ENCODE measurements at regions not wholly inside any gene's neighbourhood (a gene's known extent, or its start where the extent isn't known, plus 50 kb on each side); places are given as distances from the start of the nearest gene placed in this dataset.
"Not testable (repeated sequence)": the region's sequence is repeated elsewhere in the genome, so short reads cannot be mapped to it uniquely, and the experiment has no call there.

- intact Hi-C loops (cut with DNase I), result no loop called here
- no peak overlapping the region for H3K4me3 ChIP-seq (ENCODE audit: low read length)
- DNase-seq (no peak), ATAC-seq (no peak)
- H3K4me1 ChIP-seq (ENCODE audit: control insufficient read depth, insufficient read depth, low read length), result no peaks in the 10 kb centered on the region
- no peaks in the 10 kb centered on the region for H3K9me3 ChIP-seq (ENCODE audit: control insufficient read depth, low read length)
- H3K27ac ChIP-seq (ENCODE audit: low read length), result no peak overlapping the region
- H3K27me3 ChIP-seq (ENCODE audit: control insufficient read depth, insufficient read depth), result no peaks in the 10 kb centered on the region
Observed at GRCh38 chr3:137116619-137117018, 158.8 kb downstream of the IL20RB start.

GRCh38 chr3:137121704-137122314 lies 164.0 kb downstream of the IL20RB start:
- Histone ChIP-seq H3K9me3 (ENCODE audit: control insufficient read depth, low read length) (no peaks in the 10 kb centered on the region), H3K27me3 (ENCODE audit: control insufficient read depth, insufficient read depth) (no peaks in the 10 kb centered on the region), H3K4me3 (ENCODE audit: low read length) (no peak overlapping the region), H3K4me1 (ENCODE audit: control insufficient read depth, insufficient read depth, low read length) (no peaks in the 10 kb centered on the region), H3K27ac (ENCODE audit: low read length) (no peak overlapping the region)
- intact Hi-C loops (cut with DNase I), result no loop called here
- DNase-seq (no peak), ATAC-seq (no peak)
- WGBS, result 37% methylated on average over 3 of the region's 3 CpGs

DNA sequence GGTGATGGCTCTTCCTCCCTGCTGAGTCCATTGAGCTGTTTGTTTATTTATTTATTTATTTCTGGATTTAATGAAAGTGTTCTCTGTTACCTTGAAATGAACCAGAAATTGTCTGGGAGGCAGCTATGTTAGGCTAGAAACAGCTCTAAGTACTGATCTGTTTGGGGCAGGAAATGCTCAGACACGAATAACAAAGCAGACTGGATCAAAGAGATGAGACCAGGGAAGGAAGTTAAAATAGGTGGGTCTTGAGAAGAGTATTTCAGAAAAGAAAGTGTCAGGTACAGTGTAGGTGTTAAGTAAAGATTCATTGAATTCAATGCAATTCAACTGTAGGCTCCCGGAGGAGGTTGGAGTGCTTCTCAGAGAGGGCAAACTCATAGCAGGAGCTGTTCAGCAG lies 173.3 kb downstream of the IL20RB start:
- no peaks in the 10 kb centered on the region for H3K9me3 ChIP-seq (ENCODE audit: control insufficient read depth, low read length)
- intact Hi-C loops (cut with DNase I), result no loop called here
- DNase-seq, result no peak
- no peak for ATAC-seq
- no peak overlapping the region for H3K4me3 ChIP-seq (ENCODE audit: low read length)
- no peaks in the 10 kb centered on the region for H3K4me1 ChIP-seq (ENCODE audit: control insufficient read depth, insufficient read depth, low read length)
- no peaks in the 10 kb centered on the region for H3K27me3 ChIP-seq (ENCODE audit: control insufficient read depth, insufficient read depth)
- no peak overlapping the region for H3K27ac ChIP-seq (ENCODE audit: low read length)
- 49% methylated on average over 2 of the region's 2 CpGs for WGBS

DNA sequence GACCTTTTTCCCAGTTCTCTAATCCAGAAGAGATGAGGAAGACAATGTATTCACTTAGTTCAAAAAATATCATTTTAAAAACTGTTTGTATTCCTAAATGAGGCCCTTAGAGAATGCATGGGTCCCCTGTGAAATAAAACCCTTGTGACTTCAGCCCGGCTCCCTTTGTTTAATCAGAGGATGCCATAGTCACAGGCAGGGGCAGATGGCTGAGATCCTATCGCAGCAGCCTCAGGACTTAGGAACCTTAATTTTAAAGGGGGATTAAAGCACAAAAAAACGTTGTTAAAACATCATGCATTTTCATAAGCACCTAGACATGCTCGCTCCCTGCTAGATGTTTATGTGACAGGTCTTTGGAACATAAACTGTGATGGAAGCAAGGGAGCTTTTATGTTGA lies 176.6 kb downstream of the IL20RB start:
- no peak for DNase-seq
- 58% methylated on average over 4 of the region's 4 CpGs for WGBS
- Histone ChIP-seq H3K27me3 (ENCODE audit: control insufficient read depth, insufficient read depth) (no peaks in the 10 kb centered on the region), H3K4me1 (ENCODE audit: control insufficient read depth, insufficient read depth, low read length) (no peaks in the 10 kb centered on the region), H3K27ac (ENCODE audit: low read length) (no peak overlapping the region), H3K4me3 (ENCODE audit: low read length) (no peak overlapping the region), H3K9me3 (ENCODE audit: control insufficient read depth, low read length) (no peaks in the 10 kb centered on the region)
- no peak for ATAC-seq
- intact Hi-C loops (cut with DNase I), result no loop called here

GRCh38 chr3:137148406-137148805 lies 190.6 kb downstream of the IL20RB start:
- no peak overlapping the region for H3K27ac ChIP-seq (ENCODE audit: low read length)
- intact Hi-C loops (cut with DNase I), result no loop called here
- no peaks in the 10 kb centered on the region for H3K9me3 ChIP-seq (ENCODE audit: control insufficient read depth, low read length)
- DNase-seq, result no peak
- no peak overlapping the region for H3K4me3 ChIP-seq (ENCODE audit: low read length)
- no peaks in the 10 kb centered on the region for H3K27me3 ChIP-seq (ENCODE audit: control insufficient read depth, insufficient read depth)
- H3K4me1 ChIP-seq (ENCODE audit: control insufficient read depth, insufficient read depth, low read length), result no peaks in the 10 kb centered on the region
- WGBS, result 43% methylated on average over 3 of the region's 3 CpGs
- ATAC-seq, result no peak

- 12% methylated on average over 2 of the region's 2 CpGs for WGBS
- no peaks in the 10 kb centered on the region for H3K4me1 ChIP-seq (ENCODE audit: control insufficient read depth, insufficient read depth, low read length)
- no peaks in the 10 kb centered on the region for H3K9me3 ChIP-seq (ENCODE audit: control insufficient read depth, low read length)
- ATAC-seq (no peak), DNase-seq (no peak)
- H3K27me3 ChIP-seq (ENCODE audit: control insufficient read depth, insufficient read depth), result no peaks in the 10 kb centered on the region
- no peak overlapping the region for H3K4me3 ChIP-seq (ENCODE audit: low read length)
- H3K27ac ChIP-seq (ENCODE audit: low read length), result no peak overlapping the region
- intact Hi-C loops (cut with DNase I), result no loop called here
Observed at GRCh38 chr3:137148917-137149316, 191.1 kb downstream of the IL20RB start.

GRCh38 chr3:137150825-137151224 lies 193.0 kb downstream of the IL20RB start:
- WGBS, result 81% methylated on average over 5 of the region's 5 CpGs
- H3K9me3 ChIP-seq (ENCODE audit: control insufficient read depth, low read length), result no peaks in the 10 kb centered on the region
- intact Hi-C loops (cut with DNase I), result no loop called here
- H3K27ac ChIP-seq (ENCODE audit: low read length), result no peak overlapping the region
- no peak overlapping the region for H3K4me3 ChIP-seq (ENCODE audit: low read length)
- ATAC-seq (no peak), DNase-seq (no peak)
- H3K27me3 ChIP-seq (ENCODE audit: control insufficient read depth, insufficient read depth), result no peaks in the 10 kb centered on the region
- no peaks in the 10 kb centered on the region for H3K4me1 ChIP-seq (ENCODE audit: control insufficient read depth, insufficient read depth, low read length)

DNA sequence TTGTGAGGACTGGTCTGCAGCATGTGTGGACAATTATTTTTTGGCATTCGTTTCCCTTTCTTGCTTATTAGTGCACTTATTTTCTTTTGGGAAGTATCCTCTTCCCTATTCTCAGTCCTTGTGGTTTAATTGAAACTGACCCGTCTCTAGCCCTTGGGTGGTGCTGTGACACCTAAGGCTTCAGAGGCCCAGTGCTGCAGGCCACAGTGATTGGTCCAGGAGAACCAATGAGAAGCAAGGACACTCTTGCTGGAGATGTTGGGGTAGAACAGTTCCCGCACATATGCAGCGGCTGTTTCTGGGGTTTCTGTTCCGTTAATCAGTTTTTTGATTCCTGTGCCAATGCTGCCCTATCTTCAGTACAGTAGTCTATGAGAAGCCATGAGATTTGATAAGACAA lies 195.3 kb downstream of the IL20RB start:
- H3K4me3 ChIP-seq (ENCODE audit: low read length); DNase-seq; H3K27me3 ChIP-seq (ENCODE audit: control insufficient read depth, insufficient read depth); intact Hi-C loops (cut with DNase I); ATAC-seq; H3K27ac ChIP-seq (ENCODE audit: low read length); H3K4me1 ChIP-seq (ENCODE audit: control insufficient read depth, insufficient read depth, low read length); H3K9me3 ChIP-seq (ENCODE audit: control insufficient read depth, low read length): not testable (repeated sequence)
- 82% methylated on average over 5 of the region's 5 CpGs for WGBS

GRCh38 chr3:137163241-137163871 lies 205.6 kb downstream of the IL20RB start:
- Histone ChIP-seq H3K4me3 (ENCODE audit: low read length) (peak overlapping the region; percentile 9), H3K27ac (ENCODE audit: low read length) (no peak overlapping the region), H3K27me3 (ENCODE audit: control insufficient read depth, insufficient read depth) (no peaks in the 10 kb centered on the region), H3K9me3 (ENCODE audit: control insufficient read depth, low read length) (no peaks in the 10 kb centered on the region), H3K4me1 (ENCODE audit: control insufficient read depth, insufficient read depth, low read length) (no peaks in the 10 kb centered on the region)
- DNase-seq, result peak in 1 of 3 donors; percentile 64
- WGBS, result 23% methylated on average over 6 of the region's 6 CpGs
- intact Hi-C loops (cut with DNase I), result no loop called here
- peak; percentile 61 to 91 for ATAC-seq

DNA sequence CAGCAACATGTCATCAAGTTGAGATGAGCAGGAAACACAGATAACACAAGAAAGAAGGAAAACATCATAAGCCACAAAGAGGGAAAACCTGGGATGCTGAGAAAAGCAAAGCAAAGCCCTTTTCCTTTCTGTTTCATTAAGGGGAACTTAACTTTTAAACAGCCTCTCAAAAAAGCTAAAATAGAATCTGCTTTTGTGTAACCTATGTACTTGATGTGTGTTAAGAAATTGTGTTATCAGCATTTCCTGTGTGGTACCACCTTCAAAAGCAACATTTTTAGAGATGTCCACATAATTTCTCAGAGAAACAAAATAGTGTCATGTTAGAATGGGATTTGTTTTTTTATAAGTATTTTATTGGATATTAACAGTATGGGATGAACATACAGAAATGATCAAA lies 206.2 kb downstream of the IL20RB start:
- no peak for ATAC-seq
- Histone ChIP-seq H3K9me3 (ENCODE audit: control insufficient read depth, low read length) (no peaks in the 10 kb centered on the region), H3K27ac (ENCODE audit: low read length) (no peak overlapping the region), H3K4me1 (ENCODE audit: control insufficient read depth, insufficient read depth, low read length) (no peaks in the 10 kb centered on the region), H3K4me3 (ENCODE audit: low read length) (peak overlapping the region; percentile 9), H3K27me3 (ENCODE audit: control insufficient read depth, insufficient read depth) (no peaks in the 10 kb centered on the region)
- no peak for DNase-seq
- intact Hi-C loops (cut with DNase I), result no loop called here

GRCh38 chr3:137165117-137165806 lies 207.5 kb downstream of the IL20RB start:
- 86% methylated on average over 7 of the region's 7 CpGs for WGBS
- no peak for DNase-seq
- H3K9me3 ChIP-seq (ENCODE audit: control insufficient read depth, low read length), result no peaks in the 10 kb centered on the region
- no peak for ATAC-seq
- intact Hi-C loops (cut with DNase I), result no loop called here
- no peak overlapping the region for H3K27ac ChIP-seq (ENCODE audit: low read length)
- no peak overlapping the region for H3K4me3 ChIP-seq (ENCODE audit: low read length)
- no peaks in the 10 kb centered on the region for H3K27me3 ChIP-seq (ENCODE audit: control insufficient read depth, insufficient read depth)
- no peaks in the 10 kb centered on the region for H3K4me1 ChIP-seq (ENCODE audit: control insufficient read depth, insufficient read depth, low read length)
